ENCODE measurements at regions not wholly inside any gene's neighbourhood (a gene's known extent, or its start where the extent isn't known, plus 50 kb on each side); places are given as distances from the start of the nearest gene placed in this dataset.

DNA sequence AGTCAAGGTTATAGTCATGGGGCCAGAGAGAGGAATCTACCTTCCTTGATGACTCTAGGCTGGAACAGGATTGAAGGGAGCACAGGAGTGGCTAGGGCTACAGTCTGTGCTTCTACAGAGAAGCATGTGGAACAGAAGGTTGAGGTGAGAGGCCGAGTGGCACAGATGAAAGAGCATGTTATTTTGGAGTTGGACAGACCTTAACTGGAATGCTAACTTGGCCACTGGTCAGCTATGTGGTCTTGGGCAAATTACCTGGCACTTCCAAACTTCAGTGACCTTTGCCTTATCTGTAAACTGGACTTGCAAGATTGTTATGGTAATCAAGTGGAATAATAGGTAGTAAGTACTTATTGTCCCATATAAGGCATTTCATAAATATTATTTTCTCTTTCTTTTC, 252.7 kb downstream of the KCNRG start:
- no peaks in the 10 kb centered on the region for H3K9me2 ChIP-seq (ENCODE audit: low read depth, low read length)
- H3K27ac ChIP-seq (ENCODE audit: low read depth, low read length, poor library complexity, severe bottlenecking), result no peak overlapping the region
- no peaks in the 10 kb centered on the region for H3K9me3 ChIP-seq (ENCODE audit: low read length)
- H3K9ac ChIP-seq (ENCODE audit: low read length), result no peak overlapping the region
- TF ChIP-seq CTCF (IDR thresholded peaks at IDR 0.05; ENCODE audit: low read length) (no peak), EZH2 (IDR thresholded peaks at IDR 0.05; ENCODE audit: borderline replicate concordance, low read length) (no peak)
- H3K4me1 ChIP-seq (ENCODE audit: insufficient read depth, low read length, severe bottlenecking), result peaks cover 6% of the 10 kb centered on the region
- H3F3A ChIP-seq (ENCODE audit: insufficient read depth, low read length), result no peaks in the 10 kb centered on the region
- no peaks in the 10 kb centered on the region for H3K27me3 ChIP-seq (ENCODE audit: insufficient read depth, low read length)
- H3K36me3 ChIP-seq (ENCODE audit: insufficient read depth, low read length), result no peaks in the 10 kb centered on the region
- H4K20me1 ChIP-seq (ENCODE audit: insufficient read depth, low read length), result no peaks in the 10 kb centered on the region
- no peak overlapping the region for H3K4me3 ChIP-seq (ENCODE audit: low read depth, low read length, poor library complexity, severe bottlenecking)
- no peak overlapping the region for H3K4me2 ChIP-seq (ENCODE audit: low read length)
- no peaks in the 10 kb centered on the region for H3K79me2 ChIP-seq (ENCODE audit: insufficient read depth, low read length)
- no peak overlapping the region for H2AFZ ChIP-seq (ENCODE audit: low read length)

GRCh38 chr13:50268500-50268899, 253.3 kb downstream of the KCNRG start:
- no peak for TF ChIP-seq EZH2 (IDR thresholded peaks at IDR 0.05; ENCODE audit: borderline replicate concordance, low read length)
- peak; percentile 32; the same call in 1 of the 2 replicates for TF ChIP-seq CTCF (IDR thresholded peaks at IDR 0.05; ENCODE audit: low read length)
- Histone ChIP-seq H3K27ac (ENCODE audit: low read depth, low read length, poor library complexity, severe bottlenecking) (no peak overlapping the region), H3K9ac (ENCODE audit: low read length) (no peak overlapping the region), H3K4me2 (ENCODE audit: low read length) (no peak overlapping the region), H3K36me3 (ENCODE audit: insufficient read depth, low read length) (no peaks in the 10 kb centered on the region), H3K4me3 (ENCODE audit: low read depth, low read length, poor library complexity, severe bottlenecking) (no peak overlapping the region), H4K20me1 (ENCODE audit: insufficient read depth, low read length) (no peaks in the 10 kb centered on the region), H3K4me1 (ENCODE audit: insufficient read depth, low read length, severe bottlenecking) (peaks cover 6% of the 10 kb centered on the region), H3F3A (ENCODE audit: insufficient read depth, low read length) (no peaks in the 10 kb centered on the region), H3K27me3 (ENCODE audit: insufficient read depth, low read length) (no peaks in the 10 kb centered on the region), H3K79me2 (ENCODE audit: insufficient read depth, low read length) (no peaks in the 10 kb centered on the region), H3K9me3 (ENCODE audit: low read length) (no peaks in the 10 kb centered on the region), H3K9me2 (ENCODE audit: low read depth, low read length) (no peaks in the 10 kb centered on the region), H2AFZ (ENCODE audit: low read length) (no peak overlapping the region)

GRCh38 chr13:50274181-50274580, 258.9 kb downstream of the KCNRG start:
- Histone ChIP-seq H3K79me2 (ENCODE audit: insufficient read depth, low read length) (no peaks in the 10 kb centered on the region), H2AFZ (ENCODE audit: low read length) (no peak overlapping the region), H3K4me1 (ENCODE audit: insufficient read depth, low read length, severe bottlenecking) (peaks cover 6% of the 10 kb centered on the region), H3K4me2 (ENCODE audit: low read length) (no peak overlapping the region), H3F3A (ENCODE audit: insufficient read depth, low read length) (no peaks in the 10 kb centered on the region), H3K9me2 (ENCODE audit: low read depth, low read length) (no peaks in the 10 kb centered on the region), H3K27ac (ENCODE audit: low read depth, low read length, poor library complexity, severe bottlenecking) (no peak overlapping the region), H3K4me3 (ENCODE audit: low read depth, low read length, poor library complexity, severe bottlenecking) (no peak overlapping the region), H4K20me1 (ENCODE audit: insufficient read depth, low read length) (no peaks in the 10 kb centered on the region), H3K9ac (ENCODE audit: low read length) (no peak overlapping the region), H3K27me3 (ENCODE audit: insufficient read depth, low read length) (no peaks in the 10 kb centered on the region), H3K36me3 (ENCODE audit: insufficient read depth, low read length) (no peaks in the 10 kb centered on the region), H3K9me3 (ENCODE audit: low read length) (no peaks in the 10 kb centered on the region; the same call in 1 of the 2 replicates)
- TF ChIP-seq EZH2 (IDR thresholded peaks at IDR 0.05; ENCODE audit: borderline replicate concordance, low read length), result no peak
- TF ChIP-seq CTCF (IDR thresholded peaks at IDR 0.05; ENCODE audit: low read length), result no peak

Data from OCI-LY1 (cell line).